ENCODE measurements at regions not wholly inside any gene's neighbourhood (a gene's known extent, or its start where the extent isn't known, plus 50 kb on each side); places are given as distances from the start of the nearest gene placed in this dataset.

DNA sequence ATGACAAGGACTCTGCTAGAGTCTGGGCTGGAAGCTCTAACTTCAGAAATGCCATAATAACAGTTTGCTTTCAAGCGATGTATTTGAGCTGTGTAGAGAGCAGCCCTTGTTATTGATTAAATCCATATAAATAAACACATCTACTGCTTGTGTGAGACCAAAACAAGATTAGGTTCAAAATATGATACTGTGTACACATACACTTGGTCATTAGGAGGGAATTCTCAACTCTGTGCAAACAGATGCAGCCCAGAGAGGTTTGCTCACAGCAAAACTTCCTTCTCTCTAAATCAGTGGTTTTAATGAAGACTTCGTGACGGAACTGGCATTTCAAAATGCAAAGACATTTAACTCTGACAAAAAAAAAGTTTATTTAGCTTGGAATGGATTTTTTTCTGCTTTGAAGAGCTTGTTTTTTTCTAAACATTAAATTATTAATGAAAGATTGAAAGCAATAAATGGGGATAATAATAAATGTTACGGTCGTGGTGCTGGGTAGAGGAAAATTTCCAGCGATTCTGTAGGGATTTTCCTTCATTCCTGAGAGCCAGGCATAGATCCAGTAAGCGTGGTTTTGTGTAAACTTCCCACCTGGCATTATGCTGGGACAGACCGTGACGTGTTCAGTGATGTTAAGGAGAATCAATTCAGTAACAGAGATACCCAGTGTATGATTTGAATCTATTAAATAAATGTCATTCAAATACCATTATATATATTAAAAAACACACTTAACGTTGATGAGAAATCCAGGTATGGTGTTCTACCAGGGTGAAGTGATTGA, 213.7 kb downstream of the TEX29 start:
- H3K4me1 ChIP-seq (ENCODE audit: insufficient read depth, low read length): no peaks in the 10 kb centered on the region
- no peak overlapping the region for H3K27ac Mint-ChIP-seq
- H3K9me3 ChIP-seq (ENCODE audit: control insufficient read depth in 1 of 2, insufficient read depth in 1 of 2, low read length in 2 of 2): peaks cover 0 to 5% of the 10 kb centered on the region in 2 experiments
- H3K4me3 ChIP-seq (ENCODE audit: low read length): no peak overlapping the region
- H3K27me3 Mint-ChIP-seq: peaks cover 80% of the 10 kb centered on the region
- peaks cover 16% of the 10 kb centered on the region for H3K4me1 Mint-ChIP-seq (ENCODE audit: low read depth)
- DNase-seq: no peak
- TF ChIP-seq, protein P1, sequence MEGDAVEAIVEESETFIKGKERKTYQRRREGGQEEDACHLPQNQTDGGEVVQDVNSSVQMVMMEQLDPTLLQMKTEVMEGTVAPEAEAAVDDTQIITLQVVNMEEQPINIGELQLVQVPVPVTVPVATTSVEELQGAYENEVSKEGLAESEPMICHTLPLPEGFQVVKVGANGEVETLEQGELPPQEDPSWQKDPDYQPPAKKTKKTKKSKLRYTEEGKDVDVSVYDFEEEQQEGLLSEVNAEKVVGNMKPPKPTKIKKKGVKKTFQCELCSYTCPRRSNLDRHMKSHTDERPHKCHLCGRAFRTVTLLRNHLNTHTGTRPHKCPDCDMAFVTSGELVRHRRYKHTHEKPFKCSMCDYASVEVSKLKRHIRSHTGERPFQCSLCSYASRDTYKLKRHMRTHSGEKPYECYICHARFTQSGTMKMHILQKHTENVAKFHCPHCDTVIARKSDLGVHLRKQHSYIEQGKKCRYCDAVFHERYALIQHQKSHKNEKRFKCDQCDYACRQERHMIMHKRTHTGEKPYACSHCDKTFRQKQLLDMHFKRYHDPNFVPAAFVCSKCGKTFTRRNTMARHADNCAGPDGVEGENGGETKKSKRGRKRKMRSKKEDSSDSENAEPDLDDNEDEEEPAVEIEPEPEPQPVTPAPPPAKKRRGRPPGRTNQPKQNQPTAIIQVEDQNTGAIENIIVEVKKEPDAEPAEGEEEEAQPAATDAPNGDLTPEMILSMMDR (IDR thresholded peaks at IDR 0.05): no peak
- intact Hi-C loops (cut with DNase I, micrococcal nuclease): no loop called here
- no peaks in the 10 kb centered on the region for H3K9me3 Mint-ChIP-seq
- ATAC-seq (ENCODE audit: poor library complexity): no peak
- H3K36me3 Mint-ChIP-seq (ENCODE audit: low read depth): no peaks in the 10 kb centered on the region
- H3K27ac ChIP-seq (ENCODE audit: low read depth in 1 of 2, low read length in 2 of 2): no peak overlapping the region
- peaks cover 27 to 46% of the 10 kb centered on the region in 2 experiments for H3K27me3 ChIP-seq (ENCODE audit: control insufficient read depth in 1 of 2, insufficient read depth in 2 of 2, low read length in 2 of 2)
- H3K36me3 ChIP-seq (ENCODE audit: insufficient read depth, low read length): no peaks in the 10 kb centered on the region
- CTCF ChIA-PET: no interaction called here
- POLR2A ChIA-PET: no interaction called here
- no peak overlapping the region for H3K4me3 Mint-ChIP-seq

DNA sequence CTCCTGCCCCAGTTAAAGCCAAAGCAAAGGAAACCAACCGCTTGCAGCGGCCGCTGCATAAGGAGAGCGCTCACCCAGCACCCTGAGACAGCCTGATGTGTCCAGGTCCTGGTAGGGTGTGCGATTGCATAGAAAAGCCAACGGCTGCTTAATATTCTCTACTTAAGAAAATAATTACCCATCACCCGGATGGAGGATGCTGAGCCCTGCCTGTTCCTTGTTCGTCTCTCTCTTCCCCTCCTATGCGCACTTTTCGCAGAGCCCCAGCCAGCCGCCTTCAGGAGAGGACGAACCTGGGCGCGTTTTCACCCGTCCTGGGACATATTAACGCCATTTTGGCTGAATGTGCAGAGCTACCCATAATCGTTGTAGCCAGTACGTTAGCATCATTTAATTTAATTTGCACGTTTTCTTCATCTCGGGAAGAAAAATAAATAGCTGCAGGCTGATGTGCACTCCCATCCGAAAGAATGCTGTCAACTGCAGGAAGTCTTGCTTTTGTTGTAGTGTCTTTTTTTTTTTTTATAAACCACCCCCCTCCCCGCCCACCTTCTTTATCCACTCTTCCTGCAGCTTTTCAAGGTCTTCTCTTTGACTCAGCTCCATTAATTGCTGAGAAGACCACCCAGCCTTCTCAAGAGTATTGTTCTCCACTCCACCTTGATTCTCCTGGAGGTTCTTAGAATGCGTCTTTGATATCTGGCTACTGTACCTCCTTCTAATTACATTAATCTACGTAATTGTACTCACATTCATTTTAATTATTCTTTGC, 214.5 kb downstream of the TEX29 start:
- H3K27ac Mint-ChIP-seq: no peak overlapping the region
- TF ChIP-seq, protein P1 (IDR thresholded peaks at IDR 0.05): no peak
- ATAC-seq (ENCODE audit: poor library complexity) (no peak), DNase-seq (no peak)
- no peaks in the 10 kb centered on the region for H3K36me3 Mint-ChIP-seq (ENCODE audit: low read depth)
- intact Hi-C loops (cut with DNase I, micrococcal nuclease): no loop called here
- no peaks in the 10 kb centered on the region for H3K36me3 ChIP-seq (ENCODE audit: insufficient read depth, low read length)
- no peaks in the 10 kb centered on the region for H3K9me3 Mint-ChIP-seq
- ChIA-PET POLR2A (no interaction called here), CTCF (no interaction called here)
- no peak overlapping the region for H3K4me3 Mint-ChIP-seq
- peaks cover 16% of the 10 kb centered on the region for H3K4me1 Mint-ChIP-seq (ENCODE audit: low read depth)
- peaks cover 0 to 5% of the 10 kb centered on the region in 2 experiments for H3K9me3 ChIP-seq (ENCODE audit: control insufficient read depth in 1 of 2, insufficient read depth in 1 of 2, low read length in 2 of 2)
- no peak overlapping the region for H3K4me3 ChIP-seq (ENCODE audit: low read length)
- H3K27me3 Mint-ChIP-seq: peaks cover 77% of the 10 kb centered on the region
- no peaks in the 10 kb centered on the region for H3K4me1 ChIP-seq (ENCODE audit: insufficient read depth, low read length)
- H3K27ac ChIP-seq (ENCODE audit: low read depth in 1 of 2, low read length in 2 of 2): no peak overlapping the region
- H3K27me3 ChIP-seq (ENCODE audit: control insufficient read depth in 1 of 2, insufficient read depth in 2 of 2, low read length in 2 of 2): peaks cover 27 to 46% of the 10 kb centered on the region in 2 experiments

DNA sequence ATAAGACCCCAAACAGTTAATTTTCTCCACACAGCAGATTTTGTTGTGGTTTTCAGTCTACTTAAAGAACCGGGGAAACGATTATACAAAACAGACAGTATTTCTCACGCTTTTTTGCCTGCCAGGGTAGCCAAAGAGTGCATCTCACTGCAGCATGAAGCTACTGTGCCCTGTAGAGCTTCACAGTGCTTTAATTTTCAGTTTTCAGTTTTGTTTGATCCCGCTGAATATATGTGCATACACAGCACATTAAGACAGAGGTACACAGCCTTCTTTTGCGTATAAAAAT, 215.0 kb downstream of the TEX29 start:
- peaks cover 28 to 46% of the 10 kb centered on the region in 2 experiments for H3K27me3 ChIP-seq (ENCODE audit: control insufficient read depth in 1 of 2, insufficient read depth in 2 of 2, low read length in 2 of 2)
- H3K9me3 ChIP-seq (ENCODE audit: control insufficient read depth in 1 of 2, insufficient read depth in 1 of 2, low read length in 2 of 2): peaks cover 0 to 5% of the 10 kb centered on the region in 2 experiments
- H3K4me3 Mint-ChIP-seq: no peak overlapping the region
- ChIA-PET POLR2A (no interaction called here), CTCF (no interaction called here)
- no peak overlapping the region for H3K27ac Mint-ChIP-seq
- H3K9me3 Mint-ChIP-seq: no peaks in the 10 kb centered on the region
- H3K36me3 ChIP-seq (ENCODE audit: insufficient read depth, low read length): no peaks in the 10 kb centered on the region
- ATAC-seq (ENCODE audit: poor library complexity) (no peak), DNase-seq (no peak)
- H3K27ac ChIP-seq (ENCODE audit: low read depth in 1 of 2, low read length in 2 of 2): no peak overlapping the region
- no peak overlapping the region for H3K4me3 ChIP-seq (ENCODE audit: low read length)
- H3K4me1 Mint-ChIP-seq (ENCODE audit: low read depth): peaks cover 16% of the 10 kb centered on the region
- intact Hi-C loops (cut with DNase I, micrococcal nuclease): no loop called here
- no peaks in the 10 kb centered on the region for H3K4me1 ChIP-seq (ENCODE audit: insufficient read depth, low read length)
- TF ChIP-seq, protein P1 (IDR thresholded peaks at IDR 0.05): no peak
- H3K36me3 Mint-ChIP-seq (ENCODE audit: low read depth): no peaks in the 10 kb centered on the region
- peaks cover 82% of the 10 kb centered on the region for H3K27me3 Mint-ChIP-seq

Data from CD4-positive, alpha-beta T cell (primary cell).